Left renal cortex interstitium (tissue), 4 donors: ENCODE measurements at regions not wholly inside any gene's neighbourhood (a gene's known extent, or its start where the extent isn't known, plus 50 kb on each side); places are given as distances from the start of the nearest gene placed in this dataset.
"Not testable (repeated sequence)": the region's sequence is repeated elsewhere in the genome, so short reads cannot be mapped to it uniquely, and the experiment has no call there.

ENCODE experiments used
- DNase-seq, 4 donors: peaks; one replicate each; pipeline ENCODE4 v3.0.0-alpha.2; 2013; ENCODE audit warnings: low read depth in 4 of 4, low spot score in 2 of 4, missing footprints in 1 of 4

GRCh38 chr7:27457603-27458565 is 204.8 kb downstream of the HIBADH start:
- not testable (repeated sequence) for DNase-seq

- no peak for DNase-seq
These were observed 203.5 kb downstream of the HIBADH start for GRCh38 chr7:27459021-27459730.

- no peak for DNase-seq
These were observed 203.0 kb downstream of the HIBADH start for GRCh38 chr7:27459731-27460053.

GRCh38 chr7:27462575-27463270 is 200.0 kb downstream of the HIBADH start:
- no peak for DNase-seq

GRCh38 chr7:27464970-27465369 is 197.7 kb downstream of the HIBADH start:
- DNase-seq, result no peak

GRCh38 chr7:27466703-27467102 is 196.0 kb downstream of the HIBADH start:
- DNase-seq, result no peak

- no peak for DNase-seq
These were observed 190.6 kb downstream of the HIBADH start for GRCh38 chr7:27472043-27472442.
